GM12891 (cell line): ENCODE measurements at regions not wholly inside any gene's neighbourhood (a gene's known extent, or its start where the extent isn't known, plus 50 kb on each side); places are given as distances from the start of the nearest gene placed in this dataset.

Experiments used
- DNase-seq: peaks from one replicate; pipeline ENCODE4 v3.0.0; 2011; ENCODE audit warnings: low spot score; ENCODE audit not compliant: insufficient read length
- FAIRE-seq: peaks from 2 replicates; lab custom pipeline; 2011; peaks lifted over from hg19 to GRCh38; lab: Jason Lieb, UNC
- PAX5 ChIP-seq: IDR thresholded peaks from 2 replicates; pipeline ENCODE4 v1.6.1; 2011; ENCODE audit warnings: low read length, moderate library complexity, mild to moderate bottlenecking; ENCODE audit not compliant: insufficient read depth, severe bottlenecking
- POLR2A ChIP-seq: IDR thresholded peaks from 2 replicates; pipeline ENCODE4 v1.6.1; 2011; ENCODE audit warnings: low read depth, low read length, control low read depth
- POLR2AphosphoS5 ChIP-seq: IDR thresholded peaks from 2 replicates; pipeline ENCODE4 v1.6.1; 2011; ENCODE audit warnings: low read depth, low read length, control low read depth
- POU2F2 ChIP-seq: IDR thresholded peaks from 2 replicates; pipeline ENCODE4 v1.6.1; 2011; ENCODE audit warnings: low read depth, mild to moderate bottlenecking, control low read depth, low read length, moderate library complexity
- SPI1 ChIP-seq: IDR thresholded peaks from 2 replicates; pipeline ENCODE4 v1.6.1; 2011; ENCODE audit warnings: low read depth, low read length, control low read depth
- TAF1 ChIP-seq: IDR thresholded peaks from 2 replicates; pipeline ENCODE4 v1.6.1; 2011; ENCODE audit warnings: low read depth, low read length, control low read depth

GRCh38 chr7:85733169-85733915 lies 546.5 kb upstream of the SEMA3D start:
- DNase-seq = no peak
- TF ChIP-seq TAF1 (no peak), POLR2AphosphoS5 (no peak), POLR2A (no peak), PAX5 (no peak), SPI1 (no peak), POU2F2 (no peak)
- no peak for FAIRE-seq

- FAIRE-seq (no peak), DNase-seq (no peak)
- TF ChIP-seq POLR2A = no peak
- no peak for TF ChIP-seq POU2F2
These were observed 543.2 kb upstream of the SEMA3D start for GRCh38 chr7:85730012-85730411.

- DNase-seq (no peak), FAIRE-seq (no peak)
- TF ChIP-seq POLR2A = no peak
- TF ChIP-seq PAX5 = no peak
- TF ChIP-seq TAF1 = no peak
- no peak for TF ChIP-seq POLR2AphosphoS5
- no peak for TF ChIP-seq SPI1
- no peak for TF ChIP-seq POU2F2
These were observed 538.2 kb upstream of the SEMA3D start for GRCh38 chr7:85725026-85725425.

- TF ChIP-seq POLR2A (no peak), POLR2AphosphoS5 (no peak), PAX5 (no peak), TAF1 (no peak), POU2F2 (no peak), SPI1 (no peak)
- FAIRE-seq (no peak), DNase-seq (no peak)
These were observed 533.4 kb upstream of the SEMA3D start for GRCh38 chr7:85719981-85720953.

GRCh38 chr7:85716353-85716752 lies 529.5 kb upstream of the SEMA3D start:
- DNase-seq = no peak
- TF ChIP-seq POLR2A (no peak), SPI1 (no peak), PAX5 (no peak), POLR2AphosphoS5 (no peak), TAF1 (no peak)
- FAIRE-seq = no peak

- DNase-seq = no peak
- no peak for TF ChIP-seq POLR2AphosphoS5
- no peak for TF ChIP-seq SPI1
- TF ChIP-seq POU2F2 = no peak
- no peak for TF ChIP-seq POLR2A
- TF ChIP-seq PAX5 = no peak
- no peak for TF ChIP-seq TAF1
- no peak for FAIRE-seq
These were observed 528.1 kb upstream of the SEMA3D start for GRCh38 chr7:85714951-85715350.

- FAIRE-seq (no peak), DNase-seq (peak; percentile 0)
- TF ChIP-seq SPI1 (peak; percentile 83), PAX5 (no peak)
These were observed 527.3 kb upstream of the SEMA3D start for GRCh38 chr7:85714043-85714578.

GRCh38 chr7:85713171-85713570 lies 526.3 kb upstream of the SEMA3D start:
- TF ChIP-seq POLR2AphosphoS5 (no peak), POLR2A (no peak), PAX5 (no peak), POU2F2 (no peak), SPI1 (no peak), TAF1 (no peak)
- FAIRE-seq (no peak), DNase-seq (no peak)

GRCh38 chr7:85711894-85712293 lies 525.0 kb upstream of the SEMA3D start:
- TF ChIP-seq PAX5 = no peak
- no peak for TF ChIP-seq TAF1
- TF ChIP-seq POLR2A = no peak
- DNase-seq (no peak), FAIRE-seq (no peak)
